ENCODE measurements at regions not wholly inside any gene's neighbourhood (a gene's known extent, or its start where the extent isn't known, plus 50 kb on each side); places are given as distances from the start of the nearest gene placed in this dataset.

- DNase-seq (ENCODE audit: low read depth in 4 of 4, low spot score in 3 of 4) = no peak
Measured at GRCh38 chr2:19664646-19665045, 237.1 kb downstream of the TTC32 start.

GRCh38 chr2:19659024-19659792 lies 242.6 kb downstream of the TTC32 start:
- no peak for DNase-seq (ENCODE audit: low read depth in 4 of 4, low spot score in 3 of 4)

GRCh38 chr2:19656011-19656410 lies 245.8 kb downstream of the TTC32 start:
- DNase-seq (ENCODE audit: low read depth in 4 of 4, low spot score in 3 of 4) = no peak

- no peak for DNase-seq (ENCODE audit: low read depth in 4 of 4, low spot score in 3 of 4)
Measured at GRCh38 chr2:19654310-19655090, 247.3 kb downstream of the TTC32 start.

GRCh38 chr2:19653509-19653908 lies 248.3 kb downstream of the TTC32 start:
- no peak for DNase-seq (ENCODE audit: low read depth in 4 of 4, low spot score in 3 of 4)

GRCh38 chr2:19652811-19653210 lies 249.0 kb downstream of the TTC32 start:
- no peak for DNase-seq (ENCODE audit: low read depth in 4 of 4, low spot score in 3 of 4)

- no peak for DNase-seq (ENCODE audit: low read depth in 4 of 4, low spot score in 3 of 4)
Measured at GRCh38 chr2:19651466-19651865, 250.3 kb downstream of the TTC32 start.

- no peak for DNase-seq (ENCODE audit: low read depth in 4 of 4, low spot score in 3 of 4)
Measured at GRCh38 chr2:19649785-19650380, 251.9 kb downstream of the TTC32 start.

GRCh38 chr2:19649142-19649541 lies 252.6 kb downstream of the TTC32 start:
- DNase-seq (ENCODE audit: low read depth in 4 of 4, low spot score in 3 of 4) = no peak

- DNase-seq (ENCODE audit: low read depth in 4 of 4, low spot score in 3 of 4) = no peak
Measured at GRCh38 chr2:19648583-19648982, 253.2 kb downstream of the TTC32 start.

GRCh38 chr2:19646987-19647386 lies 254.8 kb downstream of the TTC32 start:
- DNase-seq (ENCODE audit: low read depth in 4 of 4, low spot score in 3 of 4) = no peak

- DNase-seq (ENCODE audit: low read depth in 4 of 4, low spot score in 3 of 4) = no peak
Measured at GRCh38 chr2:19644763-19645162, 257.0 kb downstream of the TTC32 start.

- no peak for DNase-seq (ENCODE audit: low read depth in 4 of 4, low spot score in 3 of 4)
Measured at GRCh38 chr2:19643117-19643518, 258.7 kb downstream of the TTC32 start.

GRCh38 chr2:19642501-19642900 lies 259.3 kb downstream of the TTC32 start:
- DNase-seq (ENCODE audit: low read depth in 4 of 4, low spot score in 3 of 4) = no peak

GRCh38 chr2:19635951-19636510 lies 265.8 kb downstream of the TTC32 start:
- DNase-seq (ENCODE audit: low read depth in 4 of 4, low spot score in 3 of 4) = no peak

GRCh38 chr2:19632403-19632991 lies 269.3 kb downstream of the TTC32 start:
- DNase-seq (ENCODE audit: low read depth in 4 of 4, low spot score in 3 of 4) = no peak

- DNase-seq (ENCODE audit: low read depth in 4 of 4, low spot score in 3 of 4) = no peak
Measured at GRCh38 chr2:19631871-19632270, 269.9 kb downstream of the TTC32 start.

- no peak for DNase-seq (ENCODE audit: low read depth in 4 of 4, low spot score in 3 of 4)
Measured at GRCh38 chr2:19630921-19631320, 270.9 kb downstream of the TTC32 start.

GRCh38 chr2:19627359-19627758 lies 268.9 kb upstream of the OSR1 start:
- no peak for DNase-seq (ENCODE audit: low read depth in 4 of 4, low spot score in 3 of 4)

- no peak for DNase-seq (ENCODE audit: low read depth in 4 of 4, low spot score in 3 of 4)
Measured at GRCh38 chr2:19623488-19623887, 265.1 kb upstream of the OSR1 start.

- DNase-seq (ENCODE audit: low read depth in 4 of 4, low spot score in 3 of 4) = no peak
Measured at GRCh38 chr2:19617257-19617848, 258.9 kb upstream of the OSR1 start.

All from left renal pelvis (tissue), 4 donors.